NCI-H1694 treated with DMSO at 0.1 percent for 48 hours (cell line): ENCODE measurements at regions not wholly inside any gene's neighbourhood (a gene's known extent, or its start where the extent isn't known, plus 50 kb on each side); places are given as distances from the start of the nearest gene placed in this dataset.

Experiments used
- DNase-seq: peaks from one replicate; lab custom pipeline; 2025; lab: John Stamatoyannopoulos, UW

DNA sequence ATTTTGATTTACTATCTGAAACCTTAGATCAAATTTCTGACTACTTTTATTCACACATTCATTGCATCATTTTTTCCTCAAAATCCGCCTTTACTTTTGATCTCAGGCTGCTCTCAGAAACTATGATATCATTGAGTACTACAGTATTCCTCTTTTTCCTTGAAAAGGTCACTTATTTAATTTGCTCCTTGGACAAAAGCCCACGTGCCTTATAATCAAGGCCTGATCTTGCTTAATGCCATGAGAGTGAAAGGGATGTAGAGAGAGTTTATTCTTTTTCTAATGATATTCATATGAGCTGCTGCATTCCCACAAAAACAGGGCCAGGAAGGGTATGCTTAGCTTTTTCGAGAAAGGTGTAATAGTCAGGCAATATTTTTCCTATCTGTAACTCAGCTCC is 327.0 kb downstream of the ETS1 start:
- DNase-seq = no peak

DNA sequence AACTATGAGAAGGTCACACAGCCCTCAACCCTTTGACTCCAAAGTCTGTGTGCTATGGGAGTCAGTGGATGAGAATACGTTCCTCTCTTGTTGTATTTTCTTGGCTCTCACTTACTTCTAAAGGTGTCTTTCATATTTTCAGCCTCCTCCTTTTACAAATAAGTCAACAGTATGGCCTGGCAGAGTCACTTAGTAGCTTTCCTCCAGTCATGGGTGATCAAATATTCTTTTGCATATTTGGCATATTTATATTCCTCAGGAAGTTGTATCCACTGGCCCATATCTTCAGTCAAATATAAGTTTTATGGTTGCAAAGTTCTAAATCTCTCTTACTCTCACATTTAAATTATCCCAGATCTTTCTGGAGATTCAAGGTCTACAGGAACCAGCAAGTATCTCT is 327.5 kb downstream of the ETS1 start:
- DNase-seq = no peak

DNA sequence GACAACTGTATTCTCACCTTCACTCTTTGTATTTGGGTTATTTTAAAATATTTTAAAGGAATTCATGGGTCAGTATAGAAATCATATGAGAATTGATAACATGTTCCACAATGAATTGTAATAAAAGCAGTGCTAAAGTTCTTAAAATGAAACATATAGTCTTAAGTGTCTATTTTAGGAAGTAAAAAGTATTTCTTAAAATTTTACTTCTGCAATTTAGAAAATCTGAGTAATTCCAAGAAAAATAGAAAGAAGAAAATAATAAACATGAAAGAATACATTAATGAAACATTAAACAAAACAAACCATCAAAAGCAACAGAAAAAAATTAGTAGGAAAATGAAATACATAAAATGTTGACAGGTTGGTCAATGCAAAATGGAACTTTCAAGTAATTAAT is 332.4 kb downstream of the ETS1 start:
- DNase-seq = no peak

DNA sequence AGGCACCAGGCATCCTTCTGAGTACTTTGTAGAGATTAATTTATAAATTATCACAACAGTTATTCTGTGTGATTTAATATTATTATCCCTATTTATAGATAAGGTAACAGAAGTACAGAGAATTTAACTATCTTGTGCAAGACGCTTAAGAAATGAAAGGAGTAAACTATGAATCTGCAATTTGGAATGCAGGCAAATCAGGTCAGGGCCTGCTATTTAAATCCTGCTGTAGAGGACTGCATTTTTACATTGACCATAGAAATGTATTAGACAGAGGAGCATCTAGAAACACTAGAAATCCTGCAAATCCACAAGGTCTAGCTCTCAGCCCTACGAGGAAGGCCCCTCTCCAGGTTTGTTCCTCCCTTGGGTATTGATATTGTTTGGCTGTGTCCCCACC is 336.2 kb downstream of the ETS1 start:
- no peak for DNase-seq

DNA sequence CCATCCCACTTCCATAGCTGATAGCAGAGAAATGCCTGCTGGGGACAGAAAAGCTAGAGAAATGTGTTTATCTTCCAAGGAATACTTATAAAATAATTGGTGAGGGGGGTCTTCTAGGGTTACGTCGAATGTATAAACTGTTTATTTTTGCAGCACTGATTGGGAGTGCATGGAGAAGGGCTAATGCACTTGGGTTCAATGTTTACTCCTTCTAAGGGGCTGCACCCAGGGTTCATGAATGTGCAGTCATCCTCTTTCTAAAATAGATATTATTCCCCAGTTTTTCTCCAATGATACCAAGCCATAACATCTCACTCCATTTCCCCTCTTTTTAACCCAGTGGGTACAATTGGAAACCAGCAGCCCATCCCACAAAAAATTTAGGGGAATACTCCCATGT is 336.9 kb downstream of the ETS1 start:
- DNase-seq = no peak

DNA sequence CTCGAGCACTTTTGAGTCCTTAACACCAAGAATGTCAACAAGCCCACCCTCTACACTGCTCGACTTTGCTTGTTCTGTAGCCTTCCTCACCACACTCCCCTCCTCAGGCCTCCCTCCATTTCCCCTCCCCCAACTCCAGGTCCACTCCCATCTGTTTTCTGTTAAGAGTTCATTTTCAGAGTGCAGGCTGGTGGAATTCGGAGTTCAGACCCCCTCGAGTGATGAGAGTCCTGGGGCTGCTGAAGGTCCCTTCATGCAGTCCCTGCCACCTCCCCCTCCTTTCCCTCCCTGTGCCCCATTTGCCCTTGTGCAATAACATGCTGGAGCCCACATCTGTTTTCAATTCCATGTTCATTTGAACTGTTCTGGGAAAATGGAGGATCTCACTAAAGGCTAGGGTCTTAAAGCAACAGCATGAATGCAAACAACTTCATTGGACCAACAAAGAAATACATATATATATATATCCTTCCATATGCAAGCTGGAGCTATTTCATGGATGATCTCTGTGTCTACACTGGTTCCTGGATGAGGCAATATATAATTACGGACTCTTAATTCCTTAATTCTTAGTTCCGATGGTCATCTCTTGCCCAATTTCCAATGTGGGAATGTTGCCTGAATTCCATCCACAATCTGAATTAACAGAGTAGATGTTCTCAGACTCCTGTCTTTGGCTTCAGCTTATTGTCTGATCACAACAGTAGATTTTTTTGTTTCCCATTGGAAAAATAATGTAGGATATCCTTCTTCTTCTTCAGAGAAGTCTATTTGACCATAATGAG is 340.4 kb downstream of the ETS1 start:
- no peak for DNase-seq

DNA sequence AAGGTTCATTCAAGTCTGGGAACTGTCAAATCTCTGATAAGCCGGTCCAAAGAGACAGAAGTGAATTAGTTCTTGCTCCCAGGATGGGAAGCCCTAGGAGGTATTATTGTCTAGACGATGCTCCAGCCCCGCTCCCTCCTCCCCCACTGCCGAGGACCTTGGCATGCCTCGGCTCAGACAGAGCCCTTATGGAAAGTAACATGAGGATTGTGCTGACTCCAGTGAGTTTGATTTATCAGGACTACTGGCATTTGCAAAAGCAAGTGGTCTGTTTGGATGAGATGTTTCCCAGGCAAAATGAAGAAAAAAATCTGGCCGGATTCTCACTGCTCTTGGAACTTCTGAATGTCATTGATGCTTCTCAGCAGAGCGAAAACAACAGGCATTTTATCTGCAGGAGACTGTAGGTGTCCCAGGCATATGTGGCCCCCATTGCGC is 341.0 kb downstream of the ETS1 start:
- DNase-seq = no peak

DNA sequence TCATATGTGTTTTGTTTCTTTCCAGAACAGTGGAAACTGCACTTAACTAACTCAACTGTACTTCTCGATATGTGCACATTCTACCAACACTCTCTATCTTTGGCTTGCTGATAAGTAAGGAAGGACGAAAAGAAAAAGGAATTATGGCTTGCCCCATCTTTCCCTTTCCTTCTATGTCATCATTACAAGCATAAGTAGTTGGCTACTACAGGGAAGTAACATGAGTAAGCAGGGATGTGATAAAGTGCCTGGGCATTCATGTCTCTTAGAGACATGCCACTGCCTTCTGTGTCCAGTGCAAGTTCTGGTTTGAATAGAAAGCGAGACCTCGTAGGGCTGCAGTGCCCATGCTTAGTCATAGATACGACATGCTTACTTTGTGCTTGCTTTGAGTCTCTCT is 342.5 kb downstream of the ETS1 start:
- DNase-seq = no peak

DNA sequence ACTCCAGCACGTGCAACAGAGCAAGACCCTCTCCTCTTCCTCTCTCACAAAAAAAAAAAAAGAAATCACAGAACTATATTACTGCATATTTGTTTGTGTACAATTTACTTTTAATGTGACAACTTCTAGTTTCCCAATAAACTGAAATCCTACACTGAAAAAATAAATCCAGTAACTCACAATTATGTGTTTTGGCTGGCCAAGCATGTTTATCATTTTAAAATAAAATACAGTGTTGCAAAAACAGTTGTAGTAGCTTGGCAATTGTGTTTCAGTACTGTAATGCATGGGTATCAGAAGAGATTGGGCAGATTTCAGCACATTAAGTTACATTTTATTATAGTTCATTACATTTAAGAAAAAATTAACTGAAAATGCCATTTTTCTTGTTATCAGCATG is 344.9 kb downstream of the ETS1 start:
- no peak for DNase-seq

DNA sequence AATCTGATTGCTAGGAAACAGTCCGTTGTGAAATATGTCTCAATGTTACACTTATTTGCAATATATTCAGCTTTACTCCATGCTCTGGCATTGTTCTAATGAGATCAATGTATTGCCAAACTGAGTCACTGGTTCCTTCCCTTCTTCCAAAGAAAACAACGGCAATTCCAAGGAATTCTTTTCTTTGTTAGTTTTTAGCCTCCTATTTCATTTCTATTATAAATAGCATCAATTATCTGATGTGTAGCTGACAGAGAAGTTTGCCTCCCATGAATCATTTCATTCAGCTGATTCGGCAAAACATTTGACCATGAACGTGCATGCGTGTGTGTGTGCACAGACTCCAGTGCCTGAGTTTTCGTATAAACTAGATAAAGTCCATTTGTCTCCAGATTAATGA is 346.8 kb downstream of the ETS1 start:
- no peak for DNase-seq

DNA sequence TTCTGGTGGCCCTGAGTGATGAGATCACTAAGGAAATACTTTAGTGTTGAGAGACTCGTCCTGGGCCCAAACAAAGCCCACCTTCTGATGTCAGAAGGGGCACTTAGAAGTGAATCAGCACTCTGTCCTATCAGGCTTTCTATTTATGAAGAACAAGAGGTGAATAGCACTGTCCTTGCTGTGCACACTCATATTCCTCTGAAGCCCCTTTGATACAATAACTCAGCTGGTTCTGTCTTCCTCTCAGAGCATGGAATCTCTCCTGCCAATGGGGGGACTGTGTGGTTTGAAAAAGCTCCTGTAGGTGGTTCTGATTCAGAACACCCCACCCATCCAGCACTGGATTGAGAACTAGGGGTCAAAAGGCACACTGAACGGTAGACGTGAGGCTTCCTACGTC is 348.1 kb downstream of the ETS1 start:
- no peak for DNase-seq

DNA sequence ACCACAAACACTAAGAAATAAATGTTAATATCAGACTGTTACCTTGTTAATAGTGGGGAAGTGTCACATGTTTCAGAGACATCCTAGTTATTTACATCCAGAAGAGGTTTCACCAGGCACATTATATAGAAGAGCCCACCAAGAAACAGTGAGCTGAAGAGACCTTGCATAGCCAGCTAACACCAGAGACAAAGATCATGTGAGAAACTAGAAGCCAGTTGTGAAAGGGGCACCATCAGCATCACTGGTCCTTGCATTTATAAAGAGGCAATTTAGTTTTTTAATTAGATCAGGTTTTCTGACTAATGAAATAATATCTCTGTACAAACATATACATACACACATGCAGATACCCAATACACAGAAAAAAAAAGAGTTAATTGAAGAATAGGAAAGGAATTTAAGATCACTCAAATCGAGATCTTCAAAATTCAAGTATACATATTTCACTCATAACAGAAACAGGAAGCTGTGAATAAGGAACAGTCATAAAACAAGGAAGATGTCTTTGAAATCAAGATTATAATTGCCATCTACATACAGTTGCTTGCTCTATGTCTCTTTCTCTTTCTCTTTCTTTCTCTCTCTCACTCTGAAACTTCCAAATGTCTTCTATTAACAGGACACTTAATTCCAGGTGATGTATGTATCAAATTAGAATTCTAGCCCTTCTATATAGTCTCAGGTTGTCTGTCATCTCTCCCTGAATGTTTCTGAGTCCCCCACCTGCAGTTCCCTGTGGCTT is 348.7 kb downstream of the ETS1 start:
- no peak for DNase-seq

DNA sequence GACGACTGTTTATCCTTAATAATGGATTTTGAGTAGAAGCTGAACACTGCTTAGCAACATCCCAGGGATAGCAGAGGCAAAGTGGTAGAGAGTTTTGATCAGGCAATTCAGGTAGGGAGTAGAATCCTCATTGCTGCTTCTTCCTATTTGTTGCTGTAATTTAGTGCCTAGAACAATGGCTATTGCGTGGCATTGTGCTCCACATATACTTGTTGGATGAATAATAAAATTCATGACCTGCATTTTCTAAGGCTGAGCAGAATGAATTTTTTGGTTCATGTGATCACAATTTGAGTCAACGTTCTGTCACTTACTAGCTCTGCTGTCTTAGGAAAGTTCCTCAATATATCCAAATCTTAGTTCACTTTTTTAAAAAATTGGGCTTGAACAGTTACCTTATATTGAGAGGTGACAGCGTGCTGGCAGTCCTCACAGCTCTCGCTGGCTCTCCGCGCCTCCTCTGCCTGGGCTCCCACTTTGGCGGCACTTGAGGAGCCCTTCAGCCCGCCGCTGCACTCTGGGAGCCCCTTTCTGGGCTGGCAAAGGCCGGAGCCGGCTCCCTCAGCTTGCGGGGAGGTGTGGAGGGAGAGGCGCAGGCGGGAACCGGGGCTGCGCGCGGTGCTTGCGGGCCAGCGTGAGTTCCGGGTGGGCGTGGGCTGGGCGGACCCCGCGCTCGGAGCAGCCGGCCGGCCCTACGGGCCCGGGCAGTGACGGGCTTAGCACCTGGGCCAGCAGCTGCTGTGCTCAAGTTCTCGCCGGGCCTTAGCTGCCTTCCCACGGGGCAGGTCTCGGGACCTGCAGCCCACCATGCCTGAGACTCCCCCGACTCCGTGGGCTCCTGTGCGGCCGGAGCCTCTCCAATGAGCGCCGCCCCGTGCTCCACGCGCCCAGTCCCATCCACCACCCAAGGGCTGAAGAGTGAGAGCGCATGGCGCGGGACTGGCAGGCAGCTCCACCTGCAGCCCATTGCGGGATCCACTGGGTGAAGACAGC is 350.6 kb downstream of the ETS1 start:
- DNase-seq = no peak

DNA sequence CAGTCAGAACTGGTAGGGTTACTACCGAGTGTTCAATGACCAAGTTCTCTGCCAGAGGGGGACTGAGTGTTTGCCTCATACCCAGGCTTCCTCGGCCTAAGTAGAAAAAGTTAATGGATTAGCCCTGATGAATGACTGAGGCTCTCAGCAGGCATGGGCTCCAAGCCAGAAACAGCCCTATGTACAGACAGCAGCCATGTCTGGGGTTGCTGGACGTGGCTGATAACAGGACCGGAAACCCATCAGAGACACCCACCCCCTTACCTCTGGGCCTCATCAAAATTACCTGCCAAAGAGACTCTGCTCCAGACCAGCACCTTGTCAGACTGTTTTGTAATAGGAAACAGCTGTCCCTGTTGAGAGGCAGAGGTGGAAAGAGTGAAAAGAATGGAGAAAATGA is 351.4 kb downstream of the ETS1 start:
- no peak for DNase-seq

DNA sequence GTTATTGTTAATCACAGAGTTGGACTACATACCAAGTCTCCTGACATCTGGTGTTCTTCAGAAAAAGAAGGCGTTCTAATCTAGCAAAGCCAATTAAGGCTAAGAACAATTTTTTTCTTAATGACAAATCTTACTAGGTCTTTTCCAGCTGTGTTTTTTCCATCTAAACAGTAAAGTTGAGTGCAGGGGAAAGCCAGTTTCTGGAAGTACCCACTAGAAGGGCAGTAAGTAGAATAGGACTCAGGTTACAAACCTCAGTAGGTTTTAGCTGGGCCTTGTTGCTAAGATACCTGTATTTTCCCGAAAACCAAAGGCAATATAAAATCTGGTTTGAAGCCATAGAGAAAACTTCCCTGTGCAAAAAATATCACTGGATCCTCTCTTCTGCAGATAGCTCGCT is 351.9 kb downstream of the ETS1 start:
- DNase-seq = no peak

DNA sequence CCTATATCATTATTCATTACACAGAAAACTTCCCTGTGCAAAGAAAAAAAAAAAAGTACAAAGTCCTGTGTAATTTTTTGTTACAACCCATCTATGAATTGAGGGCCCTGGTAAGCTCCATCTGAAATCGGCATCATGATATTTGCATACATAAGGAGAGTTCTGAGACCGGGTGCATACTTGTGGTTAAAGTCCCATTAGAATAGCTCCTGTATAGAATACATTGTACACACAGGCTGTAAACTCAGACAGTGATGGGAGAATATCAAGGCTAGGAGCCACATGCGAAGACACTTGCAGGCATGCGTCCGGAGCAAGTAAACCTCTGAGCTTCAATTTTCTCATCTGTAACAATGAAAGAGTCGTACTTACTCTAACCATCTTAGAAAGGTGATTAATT is 353.2 kb downstream of the ETS1 start:
- no peak for DNase-seq

DNA sequence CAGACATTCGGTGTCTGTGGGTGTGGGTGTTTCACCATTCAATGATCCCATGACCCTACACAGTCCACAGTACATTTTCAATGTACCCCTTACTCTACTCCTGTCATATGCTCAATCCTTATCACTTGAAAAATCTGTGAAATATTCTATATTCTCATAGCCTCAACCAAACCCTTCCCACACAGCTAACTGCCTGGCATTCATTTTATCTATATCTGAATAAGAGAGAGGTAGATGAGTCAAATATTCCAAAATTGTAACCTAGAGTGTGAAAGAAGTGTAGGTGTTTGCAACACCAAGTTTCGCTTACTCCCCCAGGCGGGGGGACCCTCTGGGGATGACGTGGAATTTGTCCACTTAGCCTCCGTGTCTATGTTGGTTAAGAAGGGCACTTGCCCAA is 354.8 kb downstream of the ETS1 start:
- DNase-seq = no peak

DNA sequence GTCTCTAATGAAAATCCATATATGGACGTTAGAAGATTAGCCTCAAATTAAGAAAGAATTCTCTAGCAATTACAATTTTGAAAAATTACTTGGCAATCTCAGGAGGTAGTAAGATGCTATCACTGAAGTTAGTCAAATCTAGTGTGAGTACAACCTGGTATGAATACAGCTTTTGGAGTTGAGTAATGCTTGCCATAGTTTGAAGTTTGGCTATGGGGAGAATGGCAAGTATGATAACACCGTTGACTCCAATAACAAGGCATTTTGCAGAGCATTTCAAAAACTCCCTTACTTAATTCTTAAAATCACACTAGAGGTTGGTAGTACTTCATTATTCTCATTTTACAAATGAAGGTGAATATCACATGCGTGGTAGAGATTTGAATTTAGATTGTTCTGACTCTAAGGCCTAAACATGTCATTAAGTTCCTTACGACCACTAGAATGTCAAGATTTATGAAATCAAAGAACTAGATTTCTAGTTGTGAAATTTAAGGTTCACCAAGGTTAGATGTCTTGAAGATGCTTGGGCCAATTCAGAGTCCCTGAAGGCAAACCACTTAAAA is 355.4 kb downstream of the ETS1 start:
- no peak for DNase-seq

DNA sequence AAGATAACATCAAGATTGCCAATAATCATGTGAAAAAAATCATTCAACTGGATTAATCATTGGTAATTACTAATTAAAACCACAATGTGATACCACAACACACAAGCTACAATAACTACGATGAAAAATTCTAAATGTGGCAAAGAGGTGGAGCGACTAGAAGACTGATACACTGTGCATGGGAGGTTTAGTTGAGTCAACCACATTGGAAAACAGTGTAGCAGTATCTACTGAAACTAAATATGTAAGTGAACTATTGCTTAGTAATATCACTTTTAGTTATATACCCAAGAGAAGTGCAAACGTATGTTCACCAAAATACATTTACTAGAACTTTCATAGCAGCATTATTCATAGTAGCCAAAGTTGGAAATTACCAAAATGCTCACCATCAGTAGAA is 359.9 kb downstream of the ETS1 start:
- DNase-seq = no peak

DNA sequence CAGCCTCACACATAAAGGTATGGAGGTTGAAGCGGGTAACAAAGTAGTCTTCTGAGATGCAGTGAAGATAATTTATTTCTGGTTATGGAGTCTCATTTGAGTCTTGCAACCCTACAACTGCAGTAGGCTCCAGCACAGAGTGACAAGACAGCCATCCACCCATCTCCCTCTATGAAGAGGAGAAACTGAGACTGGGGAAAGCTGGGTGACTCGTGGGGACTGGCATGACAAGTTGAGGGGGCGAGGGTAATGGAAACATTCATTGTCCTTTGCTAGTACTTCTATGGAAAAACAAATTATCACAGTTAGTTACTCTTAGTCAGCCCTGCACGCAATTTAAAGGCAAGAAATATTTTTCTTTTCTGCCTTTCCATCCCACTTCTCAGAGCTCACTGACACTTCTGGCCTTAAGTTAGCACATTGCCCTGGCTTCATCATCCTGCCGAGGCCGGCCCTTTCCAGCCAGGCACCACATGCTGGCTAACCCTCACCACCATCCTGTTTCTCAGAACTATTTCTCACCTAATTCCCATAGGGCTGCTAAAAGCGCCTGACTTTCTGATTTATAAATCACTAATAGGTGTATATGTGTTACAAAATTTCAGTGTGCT is 361.1 kb downstream of the ETS1 start:
- DNase-seq = no peak

DNA sequence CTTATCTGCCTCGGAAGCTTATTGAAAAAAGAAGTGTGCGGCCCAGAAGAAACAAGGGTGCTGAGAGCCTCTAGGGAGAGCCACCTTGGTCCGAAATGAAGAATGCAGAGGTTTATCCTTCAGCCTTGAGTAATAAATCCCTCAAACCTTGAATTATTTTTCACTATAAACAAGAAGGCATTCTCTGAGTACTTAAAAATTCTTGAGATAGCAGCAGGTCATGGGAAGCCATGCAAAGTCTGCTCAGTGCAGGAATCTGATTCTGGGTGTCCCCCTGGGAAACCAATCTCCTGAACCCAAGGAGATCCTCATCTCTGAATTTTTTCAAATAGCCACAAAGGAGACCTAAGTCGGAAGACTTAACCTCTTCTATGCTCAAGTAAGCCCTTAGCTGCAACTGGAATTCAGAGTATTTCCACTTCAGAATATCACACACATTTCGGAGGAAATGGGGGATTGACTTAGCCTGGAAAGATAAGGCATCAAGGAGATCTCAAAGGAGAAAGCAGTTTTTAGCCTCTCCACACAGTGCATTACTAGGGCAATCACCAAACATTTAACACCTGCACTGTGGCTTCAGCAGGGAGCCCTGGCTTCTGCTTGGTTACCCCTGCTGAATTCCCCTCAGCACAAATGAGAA is 365.0 kb downstream of the ETS1 start:
- no peak for DNase-seq
